Astrocyte (in vitro differentiated cells and primary cell): ENCODE measurements at regions not wholly inside any gene's neighbourhood (a gene's known extent, or its start where the extent isn't known, plus 50 kb on each side); places are given as distances from the start of the nearest gene placed in this dataset.

Source experiments
- DNase-seq: peaks from one replicate; pipeline ENCODE4 v3.0.0-alpha.2; 2010; ENCODE audit warnings: low read depth
- FAIRE-seq: peaks from 2 replicates; lab custom pipeline; 2011; peaks lifted over from hg19 to GRCh38; lab: Jason Lieb, UNC
- H2AFZ ChIP-seq: 2 replicates; pipeline ENCODE4 v1.6.0; 2012; ENCODE audit warnings: low read depth, low read length, inconsistent platforms
- H3K27ac ChIP-seq: 2 replicates; pipeline ENCODE4 v1.5.1; 2011; ENCODE audit warnings: low read depth, low read length, inconsistent platforms
- H3K27me3 ChIP-seq: 2 replicates; pipeline ENCODE4 v1.6.0; 2011; ENCODE audit warnings: low read length, inconsistent platforms; ENCODE audit not compliant: insufficient read depth
- H3K36me3 ChIP-seq: 2 replicates; pipeline ENCODE4 v1.5.1; 2011; ENCODE audit warnings: low read length, inconsistent platforms; ENCODE audit not compliant: insufficient read depth
- H3K4me1 ChIP-seq: 2 replicates; pipeline ENCODE4 v1.5.1; 2011; ENCODE audit warnings: low read length, inconsistent platforms; ENCODE audit not compliant: insufficient read depth
- H3K4me2 ChIP-seq: 2 replicates; pipeline ENCODE4 v1.6.0; 2012; ENCODE audit warnings: low read length, inconsistent platforms
- H3K4me3 ChIP-seq: 2 replicates; pipeline ENCODE4 v1.5.1; 2011; ENCODE audit warnings: low read depth, mild to moderate bottlenecking, low read length, inconsistent platforms; ENCODE audit not compliant: insufficient read depth
- H3K79me2 ChIP-seq: 2 replicates; pipeline ENCODE4 v1.6.0; 2012; ENCODE audit warnings: mild to moderate bottlenecking, low read length, inconsistent platforms; ENCODE audit not compliant: insufficient read depth
- H3K9ac ChIP-seq: 2 replicates; pipeline ENCODE4 v1.6.0; 2012; ENCODE audit warnings: mild to moderate bottlenecking, low read length, inconsistent platforms
- H3K9me3 ChIP-seq: 2 replicates; pipeline ENCODE4 v1.5.1; 2012; ENCODE audit warnings: low read depth, mild to moderate bottlenecking, low read length, inconsistent platforms; ENCODE audit not compliant: insufficient read depth
- H4K20me1 ChIP-seq: 2 replicates; pipeline ENCODE4 v1.6.0; 2012; ENCODE audit warnings: low read length, inconsistent platforms; ENCODE audit not compliant: insufficient read depth
- H3K27ac Mint-ChIP-seq: one replicate; pipeline ENCODE4 v1.8.0; 2021; ENCODE audit warnings: mild to moderate bottlenecking, mixed read lengths; ENCODE audit not compliant: unreplicated experiment
- H3K27me3 Mint-ChIP-seq: one replicate; pipeline ENCODE4 v1.8.0; 2021; ENCODE audit warnings: low read depth, mixed read lengths; ENCODE audit not compliant: unreplicated experiment
- H3K36me3 Mint-ChIP-seq: one replicate; pipeline ENCODE4 v1.8.0; 2021; ENCODE audit warnings: low read depth, mixed read lengths; ENCODE audit not compliant: unreplicated experiment
- H3K4me1 Mint-ChIP-seq: one replicate; pipeline ENCODE4 v1.8.0; 2021; ENCODE audit warnings: low read depth, mixed read lengths; ENCODE audit not compliant: unreplicated experiment
- H3K4me3 Mint-ChIP-seq: one replicate; pipeline ENCODE4 v1.8.0; 2021; ENCODE audit warnings: mild to moderate bottlenecking, moderate library complexity, mixed read lengths; ENCODE audit not compliant: unreplicated experiment
- H3K9me3 Mint-ChIP-seq: one replicate; pipeline ENCODE4 v1.8.0; 2021; ENCODE audit warnings: mild to moderate bottlenecking, mixed read lengths; ENCODE audit not compliant: unreplicated experiment
- CTCF ChIP-seq: IDR thresholded peaks from 2 replicates; pipeline ENCODE4 v1.5.1; 2011; ENCODE audit warnings: low read depth, mild to moderate bottlenecking, inconsistent platforms, low read length, moderate library complexity; ENCODE audit not compliant: insufficient read depth
- EZH2 ChIP-seq: IDR thresholded peaks from 2 replicates; pipeline ENCODE4 v1.6.1; 2012; ENCODE audit warnings: mild to moderate bottlenecking, low read length, inconsistent platforms; ENCODE audit not compliant: insufficient read depth

- Histone ChIP-seq H3K9ac (no peak overlapping the region), H4K20me1 (no peaks in the 10 kb centered on the region), H3K27ac (no peak overlapping the region), H3K9me3 (no peaks in the 10 kb centered on the region), H3K4me2 (peak overlapping the region; percentile 83), H3K4me1 (peaks cover 43% of the 10 kb centered on the region), H3K27me3 (no peaks in the 10 kb centered on the region), H3K79me2 (peaks cover 7% of the 10 kb centered on the region), H3K36me3 (no peaks in the 10 kb centered on the region), H2AFZ (no peak overlapping the region), H3K4me3 (no peak overlapping the region)
- Mint-ChIP-seq H3K9me3 (peaks cover under 1% of the 10 kb centered on the region), H3K27me3 (no peaks in the 10 kb centered on the region), H3K27ac (peak overlapping the region; percentile 26), H3K36me3 (no peaks in the 10 kb centered on the region), H3K4me1 (peaks cover 55% of the 10 kb centered on the region), H3K4me3 (no peak overlapping the region)
- FAIRE-seq: no peak
- TF ChIP-seq EZH2: no peak
- TF ChIP-seq CTCF: no peak
- DNase-seq: peak; percentile 82
These were observed 107.4 kb upstream of the MED13L start for GRCh38 chr12:116384691-116385485.

- H3K4me1 Mint-ChIP-seq: peaks cover 55% of the 10 kb centered on the region
These were observed 108.2 kb upstream of the MED13L start for GRCh38 chr12:116385486-116386217.

More at GRCh38 chr12:116385486-116386217, 108.2 kb upstream of the MED13L start:
- H3K27me3 Mint-ChIP-seq: no peaks in the 10 kb centered on the region
- no peaks in the 10 kb centered on the region for H3K9me3 Mint-ChIP-seq
- no peak overlapping the region for H3K4me3 Mint-ChIP-seq
- Histone ChIP-seq H3K4me1 (peaks cover 49% of the 10 kb centered on the region), H3K9me3 (no peaks in the 10 kb centered on the region), H3K27me3 (no peaks in the 10 kb centered on the region), H3K4me3 (no peak overlapping the region), H4K20me1 (no peaks in the 10 kb centered on the region), H3K36me3 (no peaks in the 10 kb centered on the region), H3K79me2 (peaks cover 7% of the 10 kb centered on the region), H3K4me2 (no peak overlapping the region), H3K27ac (no peak overlapping the region), H2AFZ (no peak overlapping the region), H3K9ac (no peak overlapping the region)
- no peak for DNase-seq
- no peaks in the 10 kb centered on the region for H3K36me3 Mint-ChIP-seq
- FAIRE-seq: no peak
- H3K27ac Mint-ChIP-seq: peak overlapping the region; percentile 26
- no peak for TF ChIP-seq CTCF
- TF ChIP-seq EZH2: no peak
